H9 (cell line): ENCODE measurements at regions not wholly inside any gene's neighbourhood (a gene's known extent, or its start where the extent isn't known, plus 50 kb on each side); places are given as distances from the start of the nearest gene placed in this dataset.

Experiments used
- DNase-seq: peaks from one replicate; pipeline ENCODE4 v3.0.0-alpha.2; 2017
- H2AFZ ChIP-seq: one replicate; pipeline ENCODE4 v1.6.1; 2013; ENCODE audit warnings: mild to moderate bottlenecking, low read length, control low read depth, moderate library complexity
- H2AK5ac ChIP-seq: 2 replicates; pipeline ENCODE4 v1.6.1; 2013; ENCODE audit warnings: low read length, control low read depth, mixed read lengths; ENCODE audit not compliant: insufficient read length
- H2BK120ac ChIP-seq: one replicate; pipeline ENCODE4 v1.6.1; 2013; ENCODE audit warnings: low read depth, mild to moderate bottlenecking, low read length, control low read depth, inconsistent platforms; ENCODE audit not compliant: poor library complexity, severe bottlenecking
- H2BK12ac ChIP-seq: 2 replicates; pipeline ENCODE4 v1.6.1; 2013; ENCODE audit warnings: low read length, control low read depth, mixed read lengths, low read depth; ENCODE audit not compliant: insufficient read length
- H2BK15ac ChIP-seq: 2 replicates; pipeline ENCODE4 v1.6.1; 2013; ENCODE audit warnings: low read depth, low read length, control low read depth
- H2BK20ac ChIP-seq: one replicate; pipeline ENCODE4 v1.6.1; 2013; ENCODE audit warnings: low read depth, mild to moderate bottlenecking, low read length, control low read depth, inconsistent platforms; ENCODE audit not compliant: poor library complexity, severe bottlenecking
- H2BK5ac ChIP-seq: 2 replicates; pipeline ENCODE4 v1.6.1; 2013; ENCODE audit warnings: low read length, control low read depth, mixed read lengths; ENCODE audit not compliant: insufficient read length
- H3K14ac ChIP-seq: 2 replicates; pipeline ENCODE4 v1.6.1; 2013; ENCODE audit warnings: low read length, control low read depth; ENCODE audit not compliant: insufficient read depth
- H3K18ac ChIP-seq: 2 replicates; pipeline ENCODE4 v1.6.1; 2013; ENCODE audit warnings: low read depth, mild to moderate bottlenecking, mixed read lengths, low read length, control low read depth; ENCODE audit not compliant: insufficient read length
- H3K23ac ChIP-seq: 2 replicates; pipeline ENCODE4 v1.6.1; 2013; ENCODE audit warnings: low read length, control low read depth, mixed read lengths, low read depth; ENCODE audit not compliant: insufficient read length
- H3K23me2 ChIP-seq: 2 replicates; pipeline ENCODE4 v1.6.1; 2013; ENCODE audit warnings: low read depth, mild to moderate bottlenecking, mixed read lengths, low read length, control low read depth; ENCODE audit not compliant: insufficient read length, poor library complexity, severe bottlenecking
- H3K27ac ChIP-seq: 2 replicates; pipeline ENCODE4 v1.5.1; 2013; ENCODE audit warnings: low read length, control low read depth, mixed read lengths, low read depth; ENCODE audit not compliant: insufficient read length
- H3K27me3 ChIP-seq: 2 replicates; pipeline ENCODE4 v1.6.1; 2013; ENCODE audit warnings: low read length, control low read depth, inconsistent platforms; ENCODE audit not compliant: insufficient read depth
- H3K4ac ChIP-seq: 2 replicates; pipeline ENCODE4 v1.6.1; 2013; ENCODE audit warnings: low read depth, mild to moderate bottlenecking, control low read depth, inconsistent platforms, low read length, moderate library complexity
- H3K4me1 ChIP-seq: 2 replicates; pipeline ENCODE4 v1.6.1; 2013; ENCODE audit warnings: low read length, control low read depth, inconsistent platforms; ENCODE audit not compliant: insufficient read depth
- H3K4me2 ChIP-seq: 2 replicates; pipeline ENCODE4 v1.6.1; 2013; ENCODE audit warnings: low read length, control low read depth, mixed read lengths; ENCODE audit not compliant: insufficient read length, insufficient read depth
- H3K56ac ChIP-seq: 2 replicates; pipeline ENCODE4 v1.6.1; 2013; ENCODE audit warnings: low read depth, mild to moderate bottlenecking, mixed read lengths, low read length, control low read depth; ENCODE audit not compliant: insufficient read length
- H3K79me1 ChIP-seq: 2 replicates; pipeline ENCODE4 v1.6.1; 2013; ENCODE audit warnings: low read depth, mild to moderate bottlenecking, moderate library complexity, low read length, control low read depth, inconsistent platforms; ENCODE audit not compliant: insufficient read depth, poor library complexity, severe bottlenecking
- H3K79me2 ChIP-seq: 2 replicates; pipeline ENCODE4 v1.6.1; 2013; ENCODE audit warnings: low read length, control low read depth, inconsistent platforms; ENCODE audit not compliant: insufficient read depth
- H3K9ac ChIP-seq: 2 replicates; pipeline ENCODE4 v1.6.1; 2013; ENCODE audit warnings: low read length, control low read depth, mixed read lengths; ENCODE audit not compliant: insufficient read length; ENCODE audit errors: extremely low read depth
- H3K9me3 ChIP-seq: one replicate; pipeline ENCODE4 v1.6.1; 2013; ENCODE audit warnings: low read depth, low read length, inconsistent platforms; ENCODE audit not compliant: control insufficient read depth
- H3T11ph ChIP-seq: one replicate; pipeline ENCODE4 v1.6.1; 2013; ENCODE audit warnings: mild to moderate bottlenecking, low read length, control low read depth, inconsistent platforms
- H4K20me1 ChIP-seq: one replicate; pipeline ENCODE4 v1.6.1; 2013; ENCODE audit not compliant: control insufficient read depth, insufficient read length, insufficient read depth
- H4K5ac ChIP-seq: 2 replicates; pipeline ENCODE4 v1.6.1; 2013; ENCODE audit warnings: low read depth, mild to moderate bottlenecking, mixed read lengths, low read length, control low read depth; ENCODE audit not compliant: insufficient read length
- H4K8ac ChIP-seq: replicated peaks from 2 replicates; pipeline ENCODE4 v1.6.1; 2013; ENCODE audit warnings: low read length, control low read depth, mixed read lengths, low read depth; ENCODE audit not compliant: insufficient read length
- H4K91ac ChIP-seq: 2 replicates; pipeline ENCODE4 v1.6.1; 2013; ENCODE audit warnings: low read depth, mild to moderate bottlenecking, moderate library complexity, mixed read lengths, low read length, control low read depth; ENCODE audit not compliant: insufficient read length
- H3K27ac Mint-ChIP-seq, 3 experiments: 2 replicates in 2 of 3; 3 replicates in 1 of 3; pipeline ENCODE4 v1.8.0; 2020 to 2021; ENCODE audit warnings: mixed read lengths in 3 of 3, mild to moderate bottlenecking in 1 of 3, moderate library complexity in 1 of 3
- H3K27me3 Mint-ChIP-seq: 2 replicates; pipeline ENCODE4 v1.8.0; 2021; ENCODE audit warnings: low read depth, mild to moderate bottlenecking, moderate library complexity, mixed read lengths
- H3K36me3 Mint-ChIP-seq, 3 experiments: 2 replicates in 2 of 3; 3 replicates in 1 of 3; pipeline ENCODE4 v1.8.0; 2020 to 2021; ENCODE audit warnings: low read depth in 3 of 3, mixed read lengths in 3 of 3; ENCODE audit not compliant: insufficient read depth in 1 of 3
- H3K4me1 Mint-ChIP-seq, 2 experiments: 2 replicates each; pipeline ENCODE4 v1.8.0; 2020; ENCODE audit warnings: mixed read lengths in 2 of 2
- H3K4me3 Mint-ChIP-seq, 2 experiments: 2 replicates in 1 of 2; 3 replicates in 1 of 2; pipeline ENCODE4 v1.8.0; 2020 to 2021; ENCODE audit warnings: mild to moderate bottlenecking in 2 of 2, mixed read lengths in 2 of 2, moderate library complexity in 1 of 2
- H3K9me3 Mint-ChIP-seq, 2 experiments: 2 replicates in 1 of 2; 3 replicates in 1 of 2; pipeline ENCODE4 v1.8.0; 2020; ENCODE audit warnings: mild to moderate bottlenecking in 2 of 2, mixed read lengths in 2 of 2, moderate library complexity in 1 of 2
- WGBS: extraction: QIAGEN DNeasy Blood & Tissue Kit; methylation state at CpG from one replicate; pipeline ENCODE4 v1.1.7; 2013; ENCODE audit warnings: missing lambda C conversion rate, low lambda C conversion rate, mixed read lengths; ENCODE audit not compliant: insufficient read length; ENCODE audit errors: extremely low coverage; 5-methylcytosine and 5-hydroxymethylcytosine counted together
- TF ChIP-seq, protein P1 (sequence below): fragments of 200-600 bp; sonication (generic); conservative IDR thresholded peaks from 3 replicates; pipeline ENCODE4 v1.8.0; 2021; ENCODE audit warnings: antibody characterized with exemption, mild to moderate bottlenecking

DNA sequence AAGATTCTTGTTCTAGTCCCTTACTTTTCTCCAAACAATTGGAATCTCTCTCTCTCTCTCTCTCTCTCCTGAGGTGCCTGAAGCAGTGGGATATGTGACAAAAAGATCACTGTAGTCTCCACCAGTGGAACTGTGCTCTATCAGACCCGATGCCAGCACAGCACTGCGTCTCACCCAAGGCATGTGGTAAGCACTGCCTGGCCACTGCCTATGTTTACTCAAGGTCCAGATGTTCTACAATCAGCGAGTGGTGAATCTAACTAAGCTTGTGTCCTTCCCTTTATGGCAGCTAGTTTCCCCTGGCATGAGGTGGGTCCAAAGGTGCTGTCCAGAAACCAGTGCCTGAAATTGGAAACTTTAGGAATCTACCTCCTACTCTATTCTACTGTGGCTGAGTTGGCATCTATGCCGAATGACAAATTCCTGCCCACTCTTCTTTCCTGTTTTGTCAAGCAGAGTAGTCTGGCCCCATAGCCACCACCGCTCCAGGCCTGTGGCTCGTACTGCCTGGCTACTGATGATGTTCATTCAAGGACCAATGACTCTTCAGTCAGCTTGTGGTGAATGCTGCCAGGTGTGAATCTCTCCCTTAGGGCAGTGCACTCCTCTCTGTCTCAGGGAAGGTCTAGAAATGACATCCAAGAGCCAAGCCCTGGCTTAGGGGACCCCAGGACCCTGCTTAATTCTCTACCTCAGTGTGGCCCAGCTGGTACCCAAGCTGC is 416.5 kb downstream of the TEX13C start:
- Histone ChIP-seq H3K79me2 (no peaks in the 10 kb centered on the region), H2BK5ac (no peak overlapping the region), H3K4ac (no peak overlapping the region), H3K18ac (no peak overlapping the region), H2BK12ac (no peak overlapping the region), H3K9me3 (no peaks in the 10 kb centered on the region), H2AK5ac (no peak overlapping the region), H3K56ac (no peak overlapping the region), H2BK20ac (no peak overlapping the region), H3K4me1 (no peaks in the 10 kb centered on the region), H4K8ac (no peak overlapping the region), H3K4me2 (no peak overlapping the region), H3K27me3 (no peaks in the 10 kb centered on the region), H2BK120ac (no peak overlapping the region), H4K5ac (no peak overlapping the region), H4K20me1 (no peaks in the 10 kb centered on the region), H3K23me2 (no peaks in the 10 kb centered on the region), H2AFZ (no peak overlapping the region), H3T11ph (no peak overlapping the region), H3K23ac (no peak overlapping the region), H3K14ac (no peak overlapping the region), H3K79me1 (no peaks in the 10 kb centered on the region), H2BK15ac (no peak overlapping the region), H3K27ac (no peak overlapping the region), H4K91ac (no peak overlapping the region), H3K9ac (no peak overlapping the region)
- no peak overlapping the region for H3K4me3 Mint-ChIP-seq
- no CpG with 5 or more reads among the region's 6 CpGs for WGBS
- no peak for DNase-seq
- H3K27ac Mint-ChIP-seq = 0 out of 7 replicates have a peak overlapping the region, but pooled peaks of 1 of the 3 experiments have one; percentile 74
- H3K4me1 Mint-ChIP-seq = no peaks in the 10 kb centered on the region
- H3K36me3 Mint-ChIP-seq = no peaks in the 10 kb centered on the region; a peak in 1 of 7 replicates
- H3K27me3 Mint-ChIP-seq = no peaks in the 10 kb centered on the region; the same call in 1 of the 2 replicates
- TF ChIP-seq, protein P1, sequence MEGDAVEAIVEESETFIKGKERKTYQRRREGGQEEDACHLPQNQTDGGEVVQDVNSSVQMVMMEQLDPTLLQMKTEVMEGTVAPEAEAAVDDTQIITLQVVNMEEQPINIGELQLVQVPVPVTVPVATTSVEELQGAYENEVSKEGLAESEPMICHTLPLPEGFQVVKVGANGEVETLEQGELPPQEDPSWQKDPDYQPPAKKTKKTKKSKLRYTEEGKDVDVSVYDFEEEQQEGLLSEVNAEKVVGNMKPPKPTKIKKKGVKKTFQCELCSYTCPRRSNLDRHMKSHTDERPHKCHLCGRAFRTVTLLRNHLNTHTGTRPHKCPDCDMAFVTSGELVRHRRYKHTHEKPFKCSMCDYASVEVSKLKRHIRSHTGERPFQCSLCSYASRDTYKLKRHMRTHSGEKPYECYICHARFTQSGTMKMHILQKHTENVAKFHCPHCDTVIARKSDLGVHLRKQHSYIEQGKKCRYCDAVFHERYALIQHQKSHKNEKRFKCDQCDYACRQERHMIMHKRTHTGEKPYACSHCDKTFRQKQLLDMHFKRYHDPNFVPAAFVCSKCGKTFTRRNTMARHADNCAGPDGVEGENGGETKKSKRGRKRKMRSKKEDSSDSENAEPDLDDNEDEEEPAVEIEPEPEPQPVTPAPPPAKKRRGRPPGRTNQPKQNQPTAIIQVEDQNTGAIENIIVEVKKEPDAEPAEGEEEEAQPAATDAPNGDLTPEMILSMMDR = no peak
- peaks cover 9 to 21% of the 10 kb centered on the region in 2 experiments; a peak in 4 of 5 replicates for H3K9me3 Mint-ChIP-seq
